Karpas-422 (cell line): ENCODE measurements at regions not wholly inside any gene's neighbourhood (a gene's known extent, or its start where the extent isn't known, plus 50 kb on each side); places are given as distances from the start of the nearest gene placed in this dataset.
"Not testable (repeated sequence)": the region's sequence is repeated elsewhere in the genome, so short reads cannot be mapped to it uniquely, and the experiment has no call there.

Experiments used
- DNase-seq: peaks from one replicate; pipeline ENCODE4 v3.0.0-alpha.2; 2015
- H2AFZ ChIP-seq: fragments of 200-600 bp; sonication (generic); 2 replicates; pipeline ENCODE4 v1.6.1; 2014; ENCODE audit warnings: antibody characterized with exemption, low read length, mixed read lengths
- H3K27ac ChIP-seq: fragments of 200-600 bp; sonication (generic); 2 replicates; pipeline ENCODE4 v1.5.1; 2014; ENCODE audit warnings: mild to moderate bottlenecking, low read length, moderate library complexity
- H3K27me3 ChIP-seq: fragments of 200-600 bp; sonication (generic); 2 replicates; pipeline ENCODE4 v1.6.1; 2014; ENCODE audit warnings: low read length, mixed read lengths
- H3K36me3 ChIP-seq: fragments of 200-600 bp; sonication (generic); 2 replicates; pipeline ENCODE4 v1.6.1; 2014; ENCODE audit warnings: low read length, mixed read lengths; ENCODE audit not compliant: insufficient read depth
- H3K4me1 ChIP-seq: fragments of 200-600 bp; sonication (generic); 2 replicates; pipeline ENCODE4 v1.6.1; 2014; ENCODE audit warnings: mild to moderate bottlenecking, low read length, mixed read lengths
- H3K4me2 ChIP-seq: fragments of 200-600 bp; sonication (generic); 2 replicates; pipeline ENCODE4 v1.6.1; 2014; ENCODE audit warnings: low read length, low read depth, mild to moderate bottlenecking; ENCODE audit not compliant: poor library complexity, severe bottlenecking
- H3K4me3 ChIP-seq: fragments of 200-600 bp; sonication (generic); 2 replicates; pipeline ENCODE4 v1.5.1; 2014; ENCODE audit warnings: mild to moderate bottlenecking, antibody characterized with exemption, low read length, mixed read lengths
- H3K79me2 ChIP-seq: fragments of 200-600 bp; sonication (generic); 2 replicates; pipeline ENCODE4 v1.6.1; 2014; ENCODE audit warnings: mild to moderate bottlenecking, low read length, mixed read lengths
- H3K9ac ChIP-seq: fragments of 200-600 bp; sonication (generic); 2 replicates; pipeline ENCODE4 v1.6.0; 2014; ENCODE audit warnings: low read length
- H3K9me2 ChIP-seq: fragments of 200-600 bp; sonication (generic), shearing (Covaris generic); replicated peaks from 2 replicates; pipeline ENCODE4 v1.6.0; 2014; ENCODE audit warnings: mild to moderate bottlenecking, low read length, moderate library complexity; ENCODE audit not compliant: insufficient read depth
- H3K9me3 ChIP-seq: fragments of 300-700, 200-600 bp; sonication (generic); 2 replicates; pipeline ENCODE4 v1.6.1; 2014; ENCODE audit warnings: low read length, mixed read lengths
- H4K20me1 ChIP-seq: fragments of 200-600 bp; sonication (generic); 2 replicates; pipeline ENCODE4 v1.6.1; 2014; ENCODE audit warnings: mild to moderate bottlenecking, antibody characterized with exemption, low read length, low read depth; ENCODE audit not compliant: insufficient read depth

- Histone ChIP-seq H3K9ac (no peak overlapping the region), H3K4me3 (no peak overlapping the region), H2AFZ (no peak overlapping the region), H3K27ac (no peak overlapping the region), H3K9me3 (no peaks in the 10 kb centered on the region), H3K4me1 (no peaks in the 10 kb centered on the region), H3K36me3 (no peaks in the 10 kb centered on the region), H3K27me3 (no peaks in the 10 kb centered on the region), H3K4me2 (no peak overlapping the region), H3K79me2 (no peaks in the 10 kb centered on the region), H3K9me2 (no peaks in the 10 kb centered on the region), H4K20me1 (no peaks in the 10 kb centered on the region)
- no peak for DNase-seq
These were observed 604.6 kb upstream of the RGMB start for GRCh38 chr5:98168871-98169270.

- Histone ChIP-seq H2AFZ (no peak overlapping the region), H3K27me3 (no peaks in the 10 kb centered on the region), H3K9me2 (no peaks in the 10 kb centered on the region), H3K79me2 (no peaks in the 10 kb centered on the region), H3K4me1 (no peaks in the 10 kb centered on the region), H3K4me3 (no peak overlapping the region), H3K9me3 (no peaks in the 10 kb centered on the region), H3K36me3 (no peaks in the 10 kb centered on the region), H4K20me1 (no peaks in the 10 kb centered on the region), H3K27ac (no peak overlapping the region), H3K4me2 (no peak overlapping the region), H3K9ac (no peak overlapping the region)
- no peak for DNase-seq
These were observed 602.5 kb upstream of the RGMB start for GRCh38 chr5:98170994-98171393.

GRCh38 chr5:98173334-98173733 lies 600.1 kb upstream of the RGMB start:
- Histone ChIP-seq H4K20me1 (no peaks in the 10 kb centered on the region), H3K9me2 (no peaks in the 10 kb centered on the region), H3K36me3 (no peaks in the 10 kb centered on the region), H3K27ac (no peak overlapping the region), H3K27me3 (no peaks in the 10 kb centered on the region), H3K4me3 (no peak overlapping the region), H3K4me1 (no peaks in the 10 kb centered on the region), H3K9ac (no peak overlapping the region), H2AFZ (no peak overlapping the region), H3K79me2 (no peaks in the 10 kb centered on the region), H3K4me2 (no peak overlapping the region), H3K9me3 (no peaks in the 10 kb centered on the region)
- DNase-seq: no peak

- no peaks in the 10 kb centered on the region for H3K9me3 ChIP-seq
- H2AFZ ChIP-seq: no peak overlapping the region
- no peak overlapping the region for H3K27ac ChIP-seq
- H3K4me2 ChIP-seq: no peak overlapping the region
- DNase-seq: no peak
- H3K4me1 ChIP-seq: no peaks in the 10 kb centered on the region
- H4K20me1 ChIP-seq: no peaks in the 10 kb centered on the region
- no peaks in the 10 kb centered on the region for H3K27me3 ChIP-seq
- H3K4me3 ChIP-seq: no peak overlapping the region
- H3K36me3 ChIP-seq: no peaks in the 10 kb centered on the region
- H3K9ac ChIP-seq: no peak overlapping the region
- no peaks in the 10 kb centered on the region for H3K9me2 ChIP-seq
- no peaks in the 10 kb centered on the region for H3K79me2 ChIP-seq
These were observed 598.0 kb upstream of the RGMB start for GRCh38 chr5:98175474-98175873.

- H3K36me3 ChIP-seq: no peaks in the 10 kb centered on the region
- H3K9me3 ChIP-seq: no peaks in the 10 kb centered on the region
- no peak overlapping the region for H3K27ac ChIP-seq
- H3K79me2 ChIP-seq: no peaks in the 10 kb centered on the region
- no peaks in the 10 kb centered on the region for H3K4me1 ChIP-seq
- no peak overlapping the region for H3K4me2 ChIP-seq
- H3K9me2 ChIP-seq: no peaks in the 10 kb centered on the region
- no peak for DNase-seq
- H3K27me3 ChIP-seq: no peaks in the 10 kb centered on the region
- H3K9ac ChIP-seq: no peak overlapping the region
- H4K20me1 ChIP-seq: no peaks in the 10 kb centered on the region
- H3K4me3 ChIP-seq: no peak overlapping the region
- H2AFZ ChIP-seq: no peak overlapping the region
These were observed 593.4 kb upstream of the RGMB start for GRCh38 chr5:98179791-98180755.

- Histone ChIP-seq H3K27ac (no peak overlapping the region), H2AFZ (no peak overlapping the region), H3K79me2 (no peaks in the 10 kb centered on the region), H3K4me3 (no peak overlapping the region), H3K4me1 (no peaks in the 10 kb centered on the region), H3K4me2 (no peak overlapping the region), H3K27me3 (no peaks in the 10 kb centered on the region), H3K36me3 (no peaks in the 10 kb centered on the region), H3K9me3 (no peaks in the 10 kb centered on the region), H4K20me1 (no peaks in the 10 kb centered on the region), H3K9me2 (no peaks in the 10 kb centered on the region), H3K9ac (no peak overlapping the region)
- no peak for DNase-seq
These were observed 587.3 kb upstream of the RGMB start for GRCh38 chr5:98186128-98186527.

- no peaks in the 10 kb centered on the region for H3K36me3 ChIP-seq
- DNase-seq: no peak
- H3K9me3 ChIP-seq: no peaks in the 10 kb centered on the region
- no peak overlapping the region for H2AFZ ChIP-seq
- H3K4me1 ChIP-seq: no peaks in the 10 kb centered on the region
- H3K27ac ChIP-seq: no peak overlapping the region
- no peaks in the 10 kb centered on the region for H3K79me2 ChIP-seq
- no peaks in the 10 kb centered on the region for H3K27me3 ChIP-seq
- no peaks in the 10 kb centered on the region for H4K20me1 ChIP-seq
- H3K4me2 ChIP-seq: no peak overlapping the region
- no peak overlapping the region for H3K4me3 ChIP-seq
- no peak overlapping the region for H3K9ac ChIP-seq
- H3K9me2 ChIP-seq: no peaks in the 10 kb centered on the region
These were observed 585.5 kb upstream of the RGMB start for GRCh38 chr5:98187945-98188344.

GRCh38 chr5:98190344-98190743 lies 583.1 kb upstream of the RGMB start:
- not testable (repeated sequence) for H3K4me3 ChIP-seq, H3K27me3 ChIP-seq, H3K9me2 ChIP-seq, DNase-seq, H3K4me2 ChIP-seq, H4K20me1 ChIP-seq, H3K9ac ChIP-seq, H2AFZ ChIP-seq, H3K9me3 ChIP-seq, H3K36me3 ChIP-seq, H3K27ac ChIP-seq, H3K4me1 ChIP-seq, H3K79me2 ChIP-seq
